Stimulated activated CD8-positive, alpha-beta memory T cell treated with anti-CD3 and anti-CD28 coated beads, Interleukin-12 subunit alpha, Interleukin-12 subunit beta, amount 100 ng/mL, for 4 hours (primary cell): ENCODE measurements at regions not wholly inside any gene's neighbourhood (a gene's known extent, or its start where the extent isn't known, plus 50 kb on each side); places are given as distances from the start of the nearest gene placed in this dataset.
"Not testable (repeated sequence)": the region's sequence is repeated elsewhere in the genome, so short reads cannot be mapped to it uniquely, and the experiment has no call there.

Source experiments
- DNase-seq: peaks from one replicate; pipeline ENCODE4 v3.0.0-alpha.2; 2020; ENCODE audit warnings: low read depth

DNA sequence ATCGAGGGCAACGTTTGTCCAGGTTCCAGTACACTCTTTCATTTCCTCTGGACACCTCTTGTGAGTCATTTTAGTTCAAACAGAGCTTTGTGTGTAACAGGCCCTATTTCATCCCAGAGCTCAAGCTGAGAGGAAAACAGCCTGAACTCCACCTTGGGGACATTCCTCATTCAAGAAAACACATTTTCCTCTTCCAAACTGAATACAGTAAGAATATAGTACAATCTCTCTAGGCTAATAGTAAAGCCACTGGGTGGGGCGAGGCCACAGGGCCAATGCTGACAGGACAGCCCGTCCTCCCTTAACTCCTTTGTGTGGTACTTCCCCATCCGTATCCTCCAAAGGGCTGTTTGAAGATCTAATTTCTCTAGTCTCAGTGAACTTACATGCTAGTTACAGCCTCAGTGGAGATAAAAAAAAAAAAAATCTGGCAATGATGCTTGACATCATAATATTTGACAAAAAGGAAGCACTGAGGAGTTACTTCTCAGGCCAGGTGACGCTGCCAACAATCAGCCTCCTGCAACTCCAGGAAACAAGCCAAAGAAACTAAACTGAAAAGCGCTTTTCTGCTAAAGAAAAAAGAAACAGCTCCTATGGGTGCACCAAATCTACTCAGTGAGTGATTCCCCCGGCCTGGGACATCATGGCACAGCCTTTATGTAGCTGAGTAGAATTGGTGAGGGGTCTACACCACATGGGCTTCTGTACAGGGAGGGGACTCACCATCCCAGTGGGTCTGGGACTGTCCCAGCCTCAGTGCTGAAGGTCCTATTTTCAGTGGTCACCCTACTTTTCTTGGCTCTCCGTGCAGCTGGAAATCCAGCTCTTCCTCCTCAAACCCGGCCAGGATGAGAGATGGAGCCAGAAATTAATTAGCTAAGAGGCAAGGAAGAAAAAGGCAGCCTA, 238.2 kb upstream of the NEBL start:
- DNase-seq = no peak

DNA sequence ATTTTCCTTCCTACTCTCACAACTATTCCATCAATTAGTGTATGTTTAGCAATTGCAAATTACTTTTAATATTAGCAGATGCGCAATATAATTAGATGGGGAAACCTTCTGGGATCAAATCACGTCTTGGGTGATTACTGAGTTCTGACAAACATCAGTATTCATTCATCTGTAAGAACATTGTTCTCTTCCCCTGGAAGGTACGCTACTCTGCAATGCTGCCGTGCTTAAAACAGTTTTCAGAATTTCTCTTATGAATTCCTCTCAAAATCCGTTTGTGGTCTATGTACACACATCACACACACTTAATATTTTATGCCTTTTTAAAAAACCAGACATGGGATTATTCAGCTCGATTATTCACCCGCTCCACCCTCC, 237.5 kb upstream of the NEBL start:
- DNase-seq = no peak

DNA sequence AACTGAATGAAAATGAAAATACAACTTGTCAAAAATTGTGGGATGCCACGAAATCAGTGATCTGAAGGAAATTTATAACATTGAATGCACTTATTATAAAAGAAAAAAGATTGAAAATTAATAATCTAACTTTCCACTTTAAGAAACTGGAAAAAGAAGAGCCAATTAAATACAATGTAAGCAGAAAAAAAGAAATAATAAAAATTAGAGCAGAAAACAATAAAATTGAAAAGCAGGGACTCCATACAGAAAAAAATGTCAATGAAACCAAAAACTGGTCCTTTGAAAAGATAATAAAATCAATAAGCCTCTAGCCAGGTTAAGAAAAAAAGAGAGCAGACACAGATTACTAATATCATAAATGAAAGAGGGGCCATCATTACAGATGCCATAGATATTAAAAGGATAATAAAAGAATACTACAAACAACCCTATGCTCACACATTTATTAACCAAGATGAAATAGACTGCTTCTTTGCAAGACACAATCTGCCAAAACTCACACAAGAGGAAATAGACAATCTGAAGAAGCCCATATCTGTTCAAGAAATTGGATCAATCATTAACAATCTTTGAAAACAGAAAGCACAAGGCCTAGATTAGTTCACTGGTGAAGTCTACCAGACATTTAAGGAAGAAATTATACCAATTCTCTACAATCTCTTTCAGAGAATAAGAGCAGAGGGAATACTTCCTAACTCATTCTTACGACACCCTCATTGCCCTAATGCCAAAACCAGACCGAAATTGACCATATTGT, 233.8 kb upstream of the NEBL start:
- no peak for DNase-seq

DNA sequence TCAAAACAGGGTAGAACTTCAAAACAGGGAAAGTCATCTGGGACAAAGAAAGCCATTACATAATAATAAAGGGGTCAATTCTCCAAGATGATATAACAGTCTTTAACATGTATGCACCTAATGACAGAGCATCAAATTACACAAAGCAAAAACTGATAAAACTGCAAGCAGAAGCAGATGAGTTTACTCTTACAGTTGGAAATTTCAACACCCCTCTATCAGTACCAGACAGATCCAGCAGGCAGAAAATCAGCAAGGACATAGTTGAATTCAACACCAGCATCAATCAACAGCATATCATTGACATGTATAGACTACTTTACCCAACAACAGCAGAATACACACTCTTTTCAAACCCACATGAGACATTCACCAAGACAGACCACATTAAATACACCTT, 233.0 kb upstream of the NEBL start:
- DNase-seq = no peak

DNA sequence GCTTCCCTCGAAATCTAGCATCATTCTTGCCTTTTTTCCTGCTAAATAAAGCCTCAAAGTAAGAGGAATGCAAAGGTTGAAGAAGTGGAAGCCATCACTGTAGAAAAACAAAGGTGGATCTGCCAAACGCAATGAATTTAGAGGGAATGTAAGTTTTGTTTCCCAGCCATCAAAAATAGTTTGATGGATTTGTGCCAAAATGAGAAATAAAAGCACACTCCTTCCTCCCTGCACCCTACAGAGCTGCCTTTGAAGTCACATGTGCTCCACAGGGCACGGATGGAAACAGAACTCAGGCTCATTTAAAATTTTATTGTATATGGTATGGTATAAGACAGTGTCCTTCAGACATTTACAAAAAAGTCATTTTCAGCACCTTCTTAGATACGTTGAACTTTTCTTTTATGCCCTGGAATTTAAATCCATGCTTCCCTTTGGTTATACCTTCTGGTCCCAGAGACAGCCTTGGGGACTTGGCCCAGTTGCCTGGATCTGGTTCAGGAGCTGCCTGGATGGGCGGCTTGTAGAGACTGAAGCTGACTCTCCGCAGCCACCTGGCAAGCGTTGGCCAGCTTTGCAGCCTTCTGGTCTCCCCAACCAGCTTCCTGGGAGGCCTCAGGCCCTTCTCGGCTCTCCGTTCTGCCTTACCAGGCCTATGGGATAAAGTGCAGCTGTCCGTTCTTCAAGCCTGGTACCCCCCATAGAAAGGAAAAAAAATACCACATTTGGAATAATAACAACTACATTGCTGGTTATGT, 228.5 kb upstream of the NEBL start:
- DNase-seq = no peak

DNA sequence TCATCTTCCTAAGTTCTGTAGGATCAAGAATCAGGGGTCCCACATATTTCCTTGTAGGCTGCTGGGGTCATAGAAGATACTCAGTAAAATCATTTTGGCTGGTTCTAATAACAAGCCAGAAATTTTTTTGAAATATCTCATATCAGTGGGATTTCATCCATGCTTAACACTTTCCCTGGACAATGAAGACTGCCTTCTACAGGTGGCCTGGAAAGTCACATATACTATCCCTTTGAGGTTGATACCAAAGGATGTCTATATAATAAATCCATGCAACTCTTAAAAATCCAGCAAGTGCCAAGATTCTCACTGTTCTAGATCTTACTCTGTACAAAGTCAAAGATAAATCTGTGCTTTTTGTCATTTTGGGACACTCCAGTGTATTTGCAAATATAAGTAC, 225.8 kb upstream of the NEBL start:
- DNase-seq = no peak

DNA sequence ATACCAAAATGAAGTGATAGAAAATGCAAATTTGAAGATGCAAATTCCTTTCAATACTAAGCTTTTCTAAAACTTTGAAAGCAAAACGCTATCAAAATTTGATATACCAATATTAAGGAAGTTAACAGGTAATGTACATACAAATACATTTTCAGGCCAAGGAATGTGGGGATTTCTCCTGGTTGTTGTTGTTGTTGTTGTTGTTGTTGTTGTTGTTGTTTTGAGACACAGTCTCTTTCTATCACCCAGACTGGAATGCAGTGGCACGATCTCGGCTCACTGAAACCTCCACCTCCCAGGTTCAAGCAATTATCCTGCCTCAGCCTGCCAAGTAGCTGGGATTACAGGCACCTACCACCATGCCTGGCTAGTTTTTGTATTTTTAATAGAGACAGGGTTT, 224.7 kb upstream of the NEBL start:
- not testable (repeated sequence) for DNase-seq

DNA sequence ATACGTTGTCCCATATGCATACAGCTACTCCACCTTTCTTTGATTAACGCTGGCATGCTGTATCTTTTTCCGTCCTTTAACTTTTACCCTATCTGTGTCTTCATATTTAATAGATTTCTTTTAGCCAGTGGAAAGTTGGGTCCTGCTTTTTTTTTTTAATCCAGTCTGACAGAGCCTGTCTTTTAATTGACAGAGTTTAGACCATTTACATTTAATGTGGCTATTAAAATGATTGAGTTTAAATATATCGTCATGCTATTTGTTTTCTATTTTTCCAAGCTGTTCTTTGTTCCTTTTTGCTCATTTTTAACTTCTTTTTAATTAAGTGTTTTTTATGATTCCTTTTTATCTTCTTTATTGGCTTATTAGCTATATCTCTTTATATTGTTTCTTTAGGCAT, 217.6 kb upstream of the NEBL start:
- no peak for DNase-seq

DNA sequence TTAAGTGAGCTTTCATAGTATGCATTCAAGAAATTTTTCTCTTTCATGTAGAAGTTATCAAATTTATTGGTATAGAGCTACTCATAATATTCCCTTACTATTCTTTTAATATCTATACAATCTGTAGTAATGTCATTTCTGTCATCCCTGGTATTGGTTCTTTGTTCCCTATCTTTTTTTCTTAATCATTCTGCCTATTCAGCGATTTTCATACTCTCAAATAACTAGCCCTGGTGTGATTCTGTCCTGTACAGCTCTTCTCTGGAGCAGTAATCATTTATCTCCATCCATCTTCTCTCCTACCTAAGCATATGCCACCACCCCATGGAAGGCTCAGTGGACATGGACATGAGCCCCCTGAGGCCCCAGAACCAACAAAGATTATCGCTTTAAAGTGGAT, 213.2 kb upstream of the NEBL start:
- no peak for DNase-seq

DNA sequence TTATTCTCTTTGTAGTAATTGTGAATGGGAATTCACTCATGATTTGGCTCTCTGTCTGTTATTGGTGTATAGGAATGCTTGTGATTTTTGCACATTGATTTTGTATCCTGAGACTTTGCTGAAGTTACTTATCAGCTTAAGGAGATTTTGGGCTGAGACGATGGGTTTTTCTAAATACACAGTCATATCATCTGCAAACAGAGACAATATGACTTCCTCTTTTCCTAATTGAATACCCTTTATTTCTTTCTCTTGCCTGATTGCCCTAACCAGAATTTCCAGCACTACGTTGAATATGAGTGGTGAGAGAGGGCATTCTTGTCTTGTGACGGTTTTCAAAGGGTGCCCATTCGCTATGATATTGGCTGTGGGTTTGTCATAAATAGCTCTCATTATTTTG, 209.8 kb upstream of the NEBL start:
- not testable (repeated sequence) for DNase-seq

DNA sequence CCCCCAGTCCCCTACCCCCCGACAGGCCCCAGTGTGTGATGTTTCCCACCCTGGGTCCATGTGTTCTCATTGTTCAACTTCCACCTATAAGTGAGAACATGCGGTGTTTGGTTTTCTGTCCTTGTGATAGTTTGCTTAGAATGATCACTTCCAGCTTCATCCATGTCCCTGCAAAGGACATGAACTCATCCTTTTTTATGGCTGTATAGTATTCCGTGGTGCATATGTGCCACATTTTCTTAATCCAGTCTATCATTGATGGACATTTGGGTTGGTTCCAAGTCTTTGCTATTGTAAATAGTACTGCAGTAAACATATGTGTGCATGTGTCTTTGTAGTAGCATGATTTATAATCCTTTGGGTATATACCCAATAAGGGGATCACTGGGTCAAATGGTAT, 208.2 kb upstream of the NEBL start:
- DNase-seq = not testable (repeated sequence)

DNA sequence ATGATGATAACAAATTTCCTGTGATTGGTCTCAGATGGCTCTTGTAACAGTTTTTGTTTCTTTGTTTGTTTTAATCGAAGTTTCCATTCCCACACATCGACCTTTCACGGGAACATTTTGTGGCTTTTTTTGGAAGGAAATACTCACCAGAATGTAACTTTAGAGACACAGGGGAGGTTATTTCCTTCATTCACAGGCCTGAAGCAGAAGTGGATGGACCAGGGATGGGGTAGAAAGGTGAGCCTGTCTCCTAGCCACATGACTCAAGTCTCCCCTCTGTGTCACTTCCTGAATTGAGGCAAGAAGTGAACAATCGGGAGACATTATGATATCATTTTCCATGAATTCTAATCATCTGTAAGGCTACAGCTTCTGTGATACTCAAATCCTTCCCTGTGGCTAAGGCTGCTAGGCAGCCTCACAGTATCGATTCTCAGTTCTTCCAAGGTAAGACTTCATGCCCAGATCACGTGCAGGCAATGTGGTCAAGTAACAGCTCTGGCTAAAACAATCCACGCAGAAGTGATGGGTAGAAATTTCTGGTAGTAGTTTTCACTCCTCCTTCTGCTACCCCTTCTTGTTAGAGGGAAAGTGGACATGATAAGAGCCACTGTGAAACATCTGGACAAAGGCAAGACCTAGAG, 203.9 kb upstream of the NEBL start:
- no peak for DNase-seq

DNA sequence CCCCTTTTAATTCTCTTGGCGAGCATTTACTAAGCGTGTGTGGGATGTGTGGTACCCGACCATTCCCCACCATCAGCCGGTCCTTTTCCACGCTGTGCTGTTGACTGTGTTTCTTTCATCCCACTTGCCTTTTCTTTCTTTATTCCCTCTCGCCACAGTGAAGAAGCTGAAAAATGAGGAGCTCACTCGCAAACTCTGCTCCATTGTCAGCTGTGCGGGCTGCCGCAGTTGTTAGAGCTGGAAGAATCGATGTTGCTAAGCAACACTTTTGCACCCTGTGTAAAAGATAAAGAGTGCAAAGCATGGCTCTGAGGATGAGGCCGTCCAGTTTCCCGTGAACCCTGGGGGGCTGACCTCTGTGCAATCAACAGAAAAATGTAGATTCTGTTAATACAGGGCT, 203.1 kb upstream of the NEBL start:
- no peak for DNase-seq

DNA sequence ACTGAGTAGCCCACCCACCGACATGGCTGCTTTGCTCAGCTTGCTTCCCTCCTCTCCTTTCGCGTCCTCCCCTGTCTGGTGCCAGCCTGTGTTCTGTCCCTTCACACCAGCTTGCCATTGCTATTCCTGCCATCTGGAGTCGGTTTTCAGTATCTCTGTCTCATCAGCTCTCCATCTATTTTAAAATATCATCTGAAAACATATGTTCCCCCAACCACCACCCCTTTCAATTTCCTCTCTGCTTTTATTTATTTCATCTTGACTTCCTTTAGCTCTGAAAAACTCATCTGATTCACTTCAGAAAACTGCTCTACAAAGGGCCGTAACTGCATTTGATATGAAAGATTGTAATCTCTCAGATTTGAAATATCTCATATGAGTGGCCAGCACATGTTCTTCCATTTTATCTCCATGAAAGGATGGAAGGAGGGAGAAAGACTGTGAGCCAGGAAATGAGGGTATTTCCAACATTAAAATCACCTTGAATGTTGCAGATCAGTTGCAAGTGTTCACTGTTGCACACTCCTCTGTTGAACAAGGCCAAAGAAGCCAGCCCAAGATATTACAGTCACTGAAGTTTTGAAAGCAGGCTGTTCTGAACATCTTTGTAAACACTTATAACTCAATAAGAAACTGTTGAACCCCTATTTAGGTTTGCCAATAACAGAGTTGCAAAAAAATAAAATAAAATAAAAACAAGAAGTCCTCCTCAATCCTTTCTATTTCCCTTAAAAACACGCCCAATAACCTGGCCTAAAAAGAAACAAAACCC, 202.4 kb upstream of the NEBL start:
- DNase-seq = no peak

DNA sequence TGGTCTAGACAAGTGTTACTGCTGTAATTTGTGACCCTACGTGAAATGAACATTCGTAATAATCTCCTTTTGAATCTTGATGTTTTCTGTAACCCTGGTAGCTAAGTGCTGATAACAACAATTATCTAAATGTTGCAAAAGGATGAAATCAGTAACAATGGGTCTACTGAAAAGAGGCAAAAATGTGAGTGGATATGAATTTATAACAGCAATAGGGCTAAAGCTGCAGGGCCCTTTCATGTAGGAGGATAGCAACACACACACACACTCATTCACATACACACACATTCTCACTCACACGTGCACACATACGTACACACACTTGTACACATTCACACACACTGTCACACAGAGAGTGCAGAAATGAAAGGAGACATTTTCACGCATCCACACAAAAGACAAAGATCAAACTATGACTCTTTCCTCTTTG, 200.8 kb upstream of the NEBL start:
- DNase-seq = no peak

DNA sequence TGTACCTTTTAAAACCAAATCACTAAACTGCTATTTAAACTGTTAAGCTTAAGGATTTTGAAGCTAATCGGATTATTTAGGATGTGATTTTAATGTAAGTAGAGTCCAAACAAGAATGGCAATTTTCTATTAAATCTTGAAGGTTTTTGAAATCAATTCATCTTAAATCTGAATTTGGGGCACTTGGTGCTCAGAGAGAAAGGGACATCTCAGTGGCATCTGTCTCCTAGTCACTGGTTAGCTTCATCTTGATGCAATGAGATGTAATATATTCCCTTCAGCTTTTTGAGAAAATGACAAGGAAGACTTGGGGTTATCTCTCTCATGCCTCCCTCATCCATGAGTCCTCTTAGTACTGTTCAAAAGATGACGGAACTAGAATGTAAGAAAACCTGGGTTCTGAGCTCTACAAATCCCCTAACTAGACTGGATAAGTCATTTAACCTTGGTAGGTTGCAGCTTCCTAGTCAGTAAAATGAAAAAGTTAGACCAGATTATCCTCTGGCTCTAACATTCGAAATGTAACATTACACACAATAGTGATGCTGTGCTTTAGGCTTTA, 198.5 kb upstream of the NEBL start:
- no peak for DNase-seq

DNA sequence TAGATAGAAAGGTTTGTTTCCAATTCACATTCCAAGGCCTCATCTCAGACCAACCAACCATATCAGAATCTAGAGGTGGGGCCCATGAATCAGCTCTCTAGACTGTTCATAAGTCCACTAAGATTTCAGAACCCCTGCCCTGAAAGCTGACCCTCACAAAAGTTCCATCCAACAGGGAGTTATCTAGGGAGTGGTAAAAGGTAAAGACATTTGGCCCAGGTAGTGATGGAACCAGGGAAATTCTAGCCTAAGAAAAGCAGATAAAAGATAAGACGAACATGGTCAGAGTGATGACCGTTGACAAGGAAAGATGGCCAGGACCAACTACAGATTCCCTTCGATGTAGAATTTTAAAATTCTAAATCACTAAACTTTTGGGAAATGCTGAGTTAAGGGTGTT, 198.0 kb upstream of the NEBL start:
- no peak for DNase-seq

DNA sequence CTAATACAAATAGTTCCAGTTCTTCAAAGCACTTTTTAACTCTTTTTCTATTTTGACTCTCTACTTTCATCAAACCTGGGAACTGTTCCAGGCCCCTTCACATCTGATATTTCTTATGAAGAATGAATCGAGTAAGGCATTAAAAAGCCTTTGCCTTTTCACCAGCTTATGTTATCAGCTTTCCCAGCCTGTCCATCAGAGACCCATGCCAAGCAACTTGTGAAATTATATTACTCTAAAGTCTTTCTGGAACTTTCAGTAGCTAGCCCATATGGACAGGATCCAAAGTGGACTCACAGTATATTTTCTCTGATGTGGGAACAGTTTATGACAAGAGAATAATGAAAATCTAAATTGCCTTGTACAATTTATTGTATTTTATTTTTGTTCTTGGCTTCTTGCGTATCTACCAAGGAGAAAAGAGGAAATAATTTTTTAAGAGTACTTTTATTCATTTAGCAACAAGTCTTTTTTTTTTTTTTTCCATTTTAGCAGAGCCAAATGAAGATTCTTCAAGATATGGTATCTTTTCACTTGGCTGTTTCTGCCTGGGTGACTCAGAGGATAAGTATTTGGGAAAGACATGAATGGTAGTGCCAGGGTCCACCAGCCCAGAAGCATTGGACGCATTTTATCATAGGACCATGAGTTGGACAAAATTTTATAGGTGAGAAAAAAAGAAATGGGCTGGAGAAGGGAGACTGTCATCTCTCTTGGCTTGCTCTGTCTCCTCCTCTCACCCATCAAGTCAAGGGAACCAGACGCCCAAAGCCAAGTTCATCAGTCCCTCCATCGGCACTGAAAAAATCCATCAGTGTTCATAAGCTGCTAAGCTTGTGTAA, 195.8 kb upstream of the NEBL start:
- DNase-seq = no peak

DNA sequence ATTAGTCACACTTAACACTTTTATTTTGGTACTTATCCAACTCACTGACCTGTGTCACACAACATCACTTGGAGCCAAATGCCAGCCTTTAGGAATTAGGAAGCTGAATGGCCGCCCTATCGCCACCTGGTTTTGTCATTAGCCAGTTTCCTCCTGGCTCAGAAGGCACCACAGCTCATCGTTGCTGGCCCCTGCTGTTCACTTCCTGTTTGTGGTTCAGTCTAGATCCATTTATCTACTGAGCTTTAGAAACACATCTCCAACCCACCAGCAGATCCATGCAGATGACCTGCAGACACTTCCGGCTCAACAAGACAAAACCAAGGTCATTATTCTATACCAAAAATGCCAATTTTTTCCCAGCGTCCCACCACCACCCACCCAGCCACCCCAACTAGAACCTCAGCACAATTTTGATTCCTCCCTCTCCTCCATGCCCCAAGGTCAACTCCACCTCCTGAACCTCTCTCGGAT, 193.5 kb upstream of the NEBL start:
- DNase-seq = no peak

DNA sequence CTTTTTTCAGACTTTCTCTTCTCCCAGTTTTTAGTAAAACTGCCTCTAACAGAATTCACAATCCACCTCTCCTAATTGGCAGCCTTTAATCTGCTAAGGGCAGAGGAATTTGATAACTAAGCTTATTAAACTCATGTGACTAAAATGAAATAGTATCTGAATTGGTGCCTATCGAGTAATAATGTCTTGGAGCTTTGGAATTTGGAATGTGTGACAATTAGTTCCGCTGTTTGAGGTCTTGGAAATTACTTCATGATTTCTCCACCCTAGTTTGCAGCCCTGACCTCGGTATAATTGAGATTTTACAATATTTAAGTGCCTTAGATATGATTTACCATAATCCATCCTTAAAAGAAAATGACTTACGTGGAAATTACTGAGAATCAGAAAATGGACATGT, 190.4 kb upstream of the NEBL start:
- DNase-seq = no peak
